Endothelial cell of umbilical vein (primary cell): ENCODE measurements at regions not wholly inside any gene's neighbourhood (a gene's known extent, or its start where the extent isn't known, plus 50 kb on each side); places are given as distances from the start of the nearest gene placed in this dataset.

ENCODE experiments used
- CTCF ChIP-seq, 2 donors: IDR thresholded peaks; 1 replicate in 1 of 2; 2 replicates in 1 of 2; pipeline ENCODE4 v1.5.1; 2011; ENCODE audit warnings: low read length in 2 of 2, mild to moderate bottlenecking in 2 of 2, moderate library complexity in 2 of 2, control low read depth in 1 of 2, inconsistent platforms in 1 of 2, low read depth in 1 of 2; ENCODE audit not compliant: insufficient read depth in 1 of 2; ENCODE audit errors: extremely low read depth in 1 of 2
- POLR2A ChIP-seq: IDR thresholded peaks from 2 replicates; pipeline ENCODE4 v1.6.1; 2012; ENCODE audit warnings: low read depth, mild to moderate bottlenecking, control low read depth, low read length

GRCh38 chr11:69553416-69554357 is 72.2 kb downstream of the LINC01488 start:
- TF ChIP-seq POLR2A (no peak), CTCF (IDR thresholded peaks at IDR 0.05; ENCODE audit: extremely low read depth in 1 of 2, insufficient read depth in 1 of 2, low read depth in 1 of 2, low read length in 2 of 2) (no peak)
